GM23248 (cell line): ENCODE measurements at regions not wholly inside any gene's neighbourhood (a gene's known extent, or its start where the extent isn't known, plus 50 kb on each side); places are given as distances from the start of the nearest gene placed in this dataset.

Experiments
- DNase-seq: peaks from one replicate; pipeline ENCODE4 v3.0.0-alpha.2; 2015
- H2AFZ ChIP-seq: fragments of 200-600 bp; sonication (generic); 2 replicates; pipeline ENCODE4 v1.6.1; 2016; ENCODE audit warnings: antibody characterized with exemption
- H3F3A ChIP-seq: fragments of 200-600 bp; sonication (generic); 2 replicates; pipeline ENCODE4 v1.6.1; 2016; ENCODE audit warnings: mild to moderate bottlenecking, antibody characterized with exemption, mixed run types; ENCODE audit not compliant: insufficient read depth
- H3K27ac ChIP-seq: fragments of 200-600 bp; sonication (generic); 2 replicates; pipeline ENCODE4 v1.5.1; 2016; ENCODE audit warnings: mild to moderate bottlenecking
- H3K27me3 ChIP-seq: fragments of 200-600 bp; sonication (generic); replicated peaks from 2 replicates; pipeline ENCODE4 v1.6.1; 2016; ENCODE audit warnings: mild to moderate bottlenecking; ENCODE audit not compliant: insufficient read depth
- H3K36me3 ChIP-seq: fragments of 200-600 bp; sonication (generic); 2 replicates; pipeline ENCODE4 v1.6.1; 2016; ENCODE audit warnings: low read depth, mild to moderate bottlenecking
- H3K4me1 ChIP-seq: fragments of 200-600 bp; sonication (generic); 2 replicates; pipeline ENCODE4 v1.6.1; 2016; ENCODE audit warnings: mild to moderate bottlenecking; ENCODE audit not compliant: insufficient read depth
- H3K4me2 ChIP-seq: fragments of 200-600 bp; sonication (generic); one replicate; pipeline ENCODE4 v1.6.1; 2016; ENCODE audit warnings: mild to moderate bottlenecking; ENCODE audit not compliant: unreplicated experiment
- H3K4me3 ChIP-seq: fragments of 200-600 bp; sonication (generic); 2 replicates; pipeline ENCODE4 v1.5.1; 2016; ENCODE audit warnings: mild to moderate bottlenecking
- H3K79me2 ChIP-seq: fragments of 200-600 bp; sonication (generic); 2 replicates; pipeline ENCODE4 v1.6.1; 2016; ENCODE audit warnings: mild to moderate bottlenecking; ENCODE audit not compliant: insufficient read depth
- H3K9ac ChIP-seq: fragments of 200-600 bp; sonication (generic); 2 replicates; pipeline ENCODE4 v1.6.1; 2016; ENCODE audit warnings: mild to moderate bottlenecking
- H3K9me2 ChIP-seq: fragments of 200-600 bp; sonication (generic); 2 replicates; pipeline ENCODE4 v1.6.1; 2016; ENCODE audit warnings: mixed run types, mild to moderate bottlenecking, moderate library complexity; ENCODE audit not compliant: insufficient read depth
- H3K9me3 ChIP-seq: fragments of 200-600 bp; sonication (generic); one replicate; pipeline ENCODE4 v1.6.1; 2017; ENCODE audit warnings: low read depth
- H4K20me1 ChIP-seq: fragments of 200-600 bp; sonication (generic); 2 replicates; pipeline ENCODE4 v1.6.0; 2016; ENCODE audit not compliant: insufficient read depth
- EZH2 ChIP-seq: fragments of 200-600 bp; sonication (generic); IDR thresholded peaks from 2 replicates; pipeline ENCODE4 v1.6.1; 2018; ENCODE audit warnings: antibody characterized with exemption, mild to moderate bottlenecking; ENCODE audit not compliant: insufficient read depth, poor library complexity, severe bottlenecking
- EZH2phosphoT487 ChIP-seq: fragments of 200-600 bp; sonication (generic); IDR thresholded peaks from 2 replicates; pipeline ENCODE4 v1.6.1; 2018; ENCODE audit warnings: antibody characterized with exemption, moderate library complexity, mild to moderate bottlenecking, low read depth; ENCODE audit not compliant: insufficient read depth
- WGBS, 2 experiments: methylation state at CpG; one replicate each; pipeline ENCODE4 v1.1.6; 2015 to 2017; ENCODE audit warnings: low lambda C conversion rate in 2 of 2, low coverage in 1 of 2; ENCODE audit errors: missing lambda C conversion rate in 2 of 2; 5-methylcytosine and 5-hydroxymethylcytosine counted together
- in situ Hi-C: fragments of 300-500 bp; cut with MboI; formaldehyde crosslinking; loops from 2 replicates; pipeline ENCODE4 v1.15.0; 2020

DNA sequence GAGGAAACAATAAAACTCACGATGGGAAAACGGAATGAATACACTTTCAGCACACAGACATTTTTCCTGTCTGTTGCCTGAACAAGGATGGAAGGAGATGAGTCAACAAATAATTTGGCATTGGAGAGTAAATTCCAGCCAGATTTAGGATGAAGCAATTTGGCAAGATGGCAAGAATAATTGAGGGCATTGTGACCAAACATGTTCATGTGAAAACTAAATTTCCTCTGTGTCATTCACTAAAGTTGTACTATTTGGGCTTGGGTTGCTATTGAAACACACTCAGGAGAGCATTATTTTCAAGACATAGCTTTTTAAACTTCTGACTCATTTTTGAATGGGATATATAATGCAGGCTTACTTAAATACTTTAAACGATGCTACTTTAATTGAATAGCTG, 1614.4 kb downstream of the PCDH19 start:
- no peak overlapping the region for H3K27ac ChIP-seq
- H2AFZ ChIP-seq = no peak overlapping the region
- no peaks in the 10 kb centered on the region for H3K9me2 ChIP-seq
- H3K9ac ChIP-seq = no peak overlapping the region
- DNase-seq = peak; percentile 1
- H3K27me3 ChIP-seq = no peaks in the 10 kb centered on the region
- TF ChIP-seq EZH2 = no peak
- no peaks in the 10 kb centered on the region for H3K4me1 ChIP-seq
- H3F3A ChIP-seq = no peaks in the 10 kb centered on the region
- no peak overlapping the region for H3K4me3 ChIP-seq
- H3K36me3 ChIP-seq = no peaks in the 10 kb centered on the region
- H3K9me3 ChIP-seq = no peaks in the 10 kb centered on the region
- no peaks in the 10 kb centered on the region for H4K20me1 ChIP-seq
- in situ Hi-C loops = no loop called here
- H3K4me2 ChIP-seq = no peak overlapping the region
- H3K79me2 ChIP-seq = no peaks in the 10 kb centered on the region
- WGBS, 2 experiments = 0 to 3% methylated on average over 3 of the region's 3 CpGs

DNA sequence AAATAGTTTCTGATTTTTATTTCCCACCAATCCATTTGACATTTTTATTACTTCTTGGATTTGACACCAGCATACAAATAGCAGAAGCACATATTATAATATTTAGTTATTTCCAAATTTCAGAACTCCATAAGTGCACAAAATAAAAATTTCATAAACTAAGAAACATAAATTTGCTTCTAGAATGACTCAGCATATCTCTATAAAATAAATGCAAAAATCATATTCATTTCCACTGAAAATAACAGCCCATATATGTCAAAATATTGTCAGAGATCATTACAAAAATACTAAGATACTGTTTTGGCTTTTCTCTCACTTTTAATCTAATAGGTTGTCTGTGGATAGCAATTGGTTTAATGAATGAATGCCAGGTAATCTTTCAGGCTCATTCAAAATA, 1654.2 kb downstream of the PCDH19 start:
- H3K79me2 ChIP-seq = no peaks in the 10 kb centered on the region
- H3K27ac ChIP-seq = no peak overlapping the region
- no peak overlapping the region for H2AFZ ChIP-seq
- no peak overlapping the region for H3K4me2 ChIP-seq
- no peaks in the 10 kb centered on the region for H3K36me3 ChIP-seq
- no peaks in the 10 kb centered on the region for H4K20me1 ChIP-seq
- no peak for DNase-seq
- H3K4me3 ChIP-seq = no peak overlapping the region
- no peaks in the 10 kb centered on the region for H3K9me2 ChIP-seq
- no peak overlapping the region for H3K9ac ChIP-seq
- in situ Hi-C loops = no loop called here
- no peaks in the 10 kb centered on the region for H3K4me1 ChIP-seq
- H3K9me3 ChIP-seq = no peaks in the 10 kb centered on the region
- TF ChIP-seq EZH2 (no peak), EZH2phosphoT487 (no peak)
- H3F3A ChIP-seq = no peaks in the 10 kb centered on the region
- H3K27me3 ChIP-seq = no peaks in the 10 kb centered on the region

DNA sequence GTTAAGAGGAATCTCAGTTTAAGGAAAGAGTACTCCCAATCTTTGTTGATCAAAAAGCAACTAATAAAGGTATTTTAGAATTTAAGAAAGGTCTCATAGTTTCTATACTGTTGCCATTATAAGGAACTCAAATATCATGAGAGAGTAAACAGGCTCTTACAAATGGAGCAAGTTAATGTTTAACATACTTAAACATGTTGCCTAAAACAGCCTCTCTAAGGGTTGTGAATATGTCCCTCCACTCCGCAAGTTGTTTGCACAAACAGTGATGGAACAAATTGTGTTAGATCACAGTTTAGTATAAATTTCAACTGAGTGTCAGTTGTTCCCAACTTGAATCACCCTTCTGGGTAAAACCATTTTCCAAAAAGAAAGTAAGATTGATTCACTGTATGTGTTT, 1678.3 kb downstream of the PCDH19 start:
- Histone ChIP-seq H3K79me2 (no peaks in the 10 kb centered on the region), H3K4me3 (no peak overlapping the region), H3K9me2 (no peaks in the 10 kb centered on the region), H3K27me3 (no peaks in the 10 kb centered on the region), H3K36me3 (no peaks in the 10 kb centered on the region), H3K4me2 (no peak overlapping the region), H3K9me3 (no peaks in the 10 kb centered on the region), H4K20me1 (no peaks in the 10 kb centered on the region), H3K27ac (no peak overlapping the region), H2AFZ (no peak overlapping the region), H3K9ac (no peak overlapping the region), H3F3A (no peaks in the 10 kb centered on the region), H3K4me1 (no peaks in the 10 kb centered on the region)
- 50 to 62% methylated on average over 1 of the region's 1 CpG for WGBS, 2 experiments
- DNase-seq = no peak
- TF ChIP-seq EZH2 (no peak), EZH2phosphoT487 (no peak)
- in situ Hi-C loops = no loop called here

DNA sequence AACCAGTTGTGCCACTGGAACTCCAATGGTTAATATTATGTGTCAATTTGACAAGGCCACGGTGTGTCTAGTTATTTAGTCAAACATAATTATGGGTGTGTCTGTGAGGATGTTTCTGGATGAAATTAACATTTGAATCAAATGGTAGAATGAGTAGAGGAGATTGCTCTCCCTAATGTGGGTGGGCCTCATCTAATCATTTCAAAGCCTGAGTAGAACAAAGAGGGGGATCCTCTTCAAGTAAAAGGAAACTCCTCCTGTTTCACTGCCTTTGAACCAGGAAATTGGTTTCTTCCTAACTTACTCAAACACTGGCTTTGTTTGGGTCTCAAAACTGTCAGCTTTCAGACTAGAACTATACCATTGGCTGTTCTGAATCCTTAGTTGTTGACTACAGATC, 1692.1 kb downstream of the PCDH19 start:
- H3K27ac ChIP-seq = no peak overlapping the region
- H2AFZ ChIP-seq = no peak overlapping the region
- H3K9me3 ChIP-seq = no peaks in the 10 kb centered on the region
- no peaks in the 10 kb centered on the region for H3K27me3 ChIP-seq
- H3K9ac ChIP-seq = no peak overlapping the region
- WGBS, 2 experiments = 0% methylated on average over 1 of the region's 1 CpG
- no peaks in the 10 kb centered on the region for H3K4me1 ChIP-seq
- H3F3A ChIP-seq = no peaks in the 10 kb centered on the region
- no peak for DNase-seq
- H3K9me2 ChIP-seq = no peaks in the 10 kb centered on the region
- no peak overlapping the region for H3K4me2 ChIP-seq
- H3K79me2 ChIP-seq = no peaks in the 10 kb centered on the region
- no peak for TF ChIP-seq EZH2
- TF ChIP-seq EZH2phosphoT487 = no peak
- H3K36me3 ChIP-seq = no peaks in the 10 kb centered on the region
- in situ Hi-C loops = no loop called here
- H4K20me1 ChIP-seq = no peaks in the 10 kb centered on the region
- no peak overlapping the region for H3K4me3 ChIP-seq
